Memory B cell (primary cell): ENCODE measurements at regions not wholly inside any gene's neighbourhood (a gene's known extent, or its start where the extent isn't known, plus 50 kb on each side); places are given as distances from the start of the nearest gene placed in this dataset.

Experiments used
- ATAC-seq: fragments of 150-1000 bp; cut with Tn5 transposase; 2 replicates; pipeline ENCODE4 v1.10.0; 2021; ENCODE audit warnings: low read depth, mild to moderate bottlenecking, moderate library complexity
- DNase-seq, 2 donors: peaks; one replicate each; pipeline ENCODE4 v3.0.0; 2022; ENCODE audit warnings: low spot score in 2 of 2
- H3K27ac Mint-ChIP-seq: one replicate; pipeline ENCODE4 v1.8.0; 2022; ENCODE audit warnings: mild to moderate bottlenecking, moderate library complexity, mixed read lengths
- H3K27me3 Mint-ChIP-seq: one replicate; pipeline ENCODE4 v1.8.0; 2022; ENCODE audit warnings: mixed read lengths
- H3K36me3 Mint-ChIP-seq: one replicate; pipeline ENCODE4 v1.8.0; 2022; ENCODE audit warnings: mild to moderate bottlenecking, mixed read lengths
- H3K4me1 Mint-ChIP-seq: one replicate; pipeline ENCODE4 v1.8.0; 2022; ENCODE audit warnings: mixed read lengths
- H3K4me3 Mint-ChIP-seq: one replicate; pipeline ENCODE4 v1.8.0; 2022; ENCODE audit warnings: mild to moderate bottlenecking, moderate library complexity, mixed read lengths
- H3K9me3 Mint-ChIP-seq: one replicate; pipeline ENCODE4 v1.8.0; 2022; ENCODE audit warnings: mixed read lengths

DNA sequence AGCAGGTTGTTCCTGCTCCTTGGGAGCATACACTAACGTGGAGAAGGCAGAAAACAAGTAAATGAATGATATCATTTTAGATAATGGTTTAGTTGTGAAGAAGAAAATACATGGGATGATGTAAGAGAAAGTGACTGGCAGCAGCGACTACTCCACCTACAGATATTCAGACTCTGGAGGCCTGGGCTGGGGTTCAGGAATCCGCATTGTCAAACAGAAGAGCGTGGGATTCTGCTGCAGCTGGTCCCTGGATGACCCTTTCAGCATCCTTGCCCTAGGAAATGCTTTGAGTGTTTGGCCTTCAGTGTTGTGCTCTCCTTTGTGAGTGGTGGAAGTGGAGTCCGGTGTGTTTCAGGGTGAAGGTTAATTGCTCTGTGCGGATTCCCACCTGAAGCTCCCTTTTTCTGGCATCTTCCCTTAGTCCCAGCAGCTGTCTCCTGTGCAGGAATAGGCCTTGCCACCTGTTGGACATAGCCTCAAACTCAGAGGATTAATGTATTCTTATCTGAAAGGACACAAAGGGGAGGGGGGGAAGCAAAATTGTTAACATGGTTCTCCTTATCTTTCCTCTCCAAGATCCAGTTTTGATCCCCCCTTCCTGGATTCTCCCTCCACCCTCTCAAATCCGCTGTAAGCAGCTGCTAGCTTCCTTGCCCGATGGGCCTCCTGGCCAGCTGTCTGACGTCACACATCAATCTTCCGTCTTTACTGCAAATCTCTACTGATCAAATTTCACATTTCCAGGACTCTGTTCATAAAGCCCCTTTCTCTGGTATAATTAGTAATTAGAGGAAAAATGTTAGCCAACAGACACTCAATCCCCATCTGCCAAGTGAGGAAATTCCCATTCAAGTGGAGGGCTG, 68.3 kb upstream of the SPAG17 start:
- ATAC-seq, result no peak
- H3K4me1 Mint-ChIP-seq, result no peaks in the 10 kb centered on the region

DNA sequence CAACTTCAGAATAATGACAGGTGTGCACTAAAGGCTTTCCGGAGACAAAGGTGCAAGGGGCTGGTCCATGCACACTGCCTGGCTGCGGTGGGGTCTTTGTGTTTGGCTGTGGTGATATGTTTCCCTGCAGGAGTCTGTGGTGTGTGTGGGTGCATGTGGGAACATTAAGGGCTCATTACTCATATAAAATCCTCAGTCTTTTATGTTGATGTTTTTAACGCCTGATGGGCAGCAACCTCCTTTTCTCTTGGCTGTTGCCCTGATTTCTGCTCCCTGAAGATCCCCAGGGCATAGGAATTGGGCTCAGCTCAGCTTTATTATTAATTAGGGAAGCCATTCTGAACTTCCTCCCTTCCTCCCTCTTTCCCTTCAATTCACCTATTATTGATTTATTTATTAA, 67.6 kb upstream of the SPAG17 start:
- H3K36me3 Mint-ChIP-seq, result no peaks in the 10 kb centered on the region
- DNase-seq (no peak), ATAC-seq (no peak)
- H3K4me1 Mint-ChIP-seq, result no peaks in the 10 kb centered on the region
- peaks cover 2% of the 10 kb centered on the region for H3K27me3 Mint-ChIP-seq
- no peak overlapping the region for H3K4me3 Mint-ChIP-seq
- H3K9me3 Mint-ChIP-seq, result no peaks in the 10 kb centered on the region
- H3K27ac Mint-ChIP-seq, result no peak overlapping the region

More for the DNA sequence above, 68.3 kb upstream of the SPAG17 start:
- Mint-ChIP-seq H3K27me3 (peaks cover 2% of the 10 kb centered on the region), H3K27ac (no peak overlapping the region), H3K9me3 (no peaks in the 10 kb centered on the region), H3K36me3 (no peaks in the 10 kb centered on the region), H3K4me3 (no peak overlapping the region)
- no peak for DNase-seq

DNA sequence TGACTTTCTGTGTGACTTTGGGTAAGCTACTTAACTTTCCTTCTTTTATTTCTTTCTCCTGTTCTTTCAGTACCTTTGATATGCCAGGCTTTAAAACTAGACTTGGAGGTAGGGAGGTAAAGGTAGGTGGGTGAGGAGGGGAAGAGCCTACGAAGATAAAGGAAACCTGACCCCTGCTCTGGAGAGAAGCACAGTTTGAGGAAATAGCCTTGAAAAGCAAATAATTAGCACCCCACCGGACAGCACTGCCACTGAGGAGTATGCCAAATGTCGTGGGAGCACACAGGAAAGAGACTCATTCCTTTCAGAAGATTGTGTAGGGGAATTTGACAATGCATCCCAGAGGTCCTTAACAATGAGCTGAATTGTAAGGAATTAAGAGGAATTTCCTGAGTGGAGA, 65.2 kb upstream of the SPAG17 start:
- Mint-ChIP-seq H3K9me3 (peaks cover 2% of the 10 kb centered on the region), H3K36me3 (no peaks in the 10 kb centered on the region), H3K27ac (no peak overlapping the region), H3K4me3 (no peak overlapping the region), H3K27me3 (peaks cover 4% of the 10 kb centered on the region), H3K4me1 (no peaks in the 10 kb centered on the region)
- DNase-seq (no peak), ATAC-seq (no peak)

DNA sequence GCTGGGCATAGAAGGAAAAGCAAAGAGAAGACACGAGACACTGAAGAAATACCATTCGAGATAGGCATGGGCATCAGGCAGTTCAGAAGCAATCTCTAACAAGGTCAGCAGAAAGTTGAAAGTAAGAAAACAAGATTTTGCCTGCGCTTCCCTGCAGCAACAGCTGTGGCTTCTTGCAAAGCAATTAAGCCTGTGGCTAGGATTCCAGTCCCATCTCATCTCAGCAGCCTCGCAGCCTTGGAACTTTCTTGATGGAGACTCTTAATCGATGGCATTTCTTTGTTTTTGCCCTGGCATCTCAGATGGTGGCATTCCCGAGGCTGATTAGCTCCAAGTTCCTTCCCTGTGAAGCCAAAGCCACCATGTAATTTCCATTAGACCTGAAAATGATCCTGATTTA, 64.6 kb upstream of the SPAG17 start:
- no peaks in the 10 kb centered on the region for H3K4me1 Mint-ChIP-seq
- DNase-seq (no peak), ATAC-seq (no peak)
- H3K9me3 Mint-ChIP-seq, result peaks cover 5% of the 10 kb centered on the region
- H3K36me3 Mint-ChIP-seq, result no peaks in the 10 kb centered on the region
- H3K4me3 Mint-ChIP-seq, result no peak overlapping the region
- peaks cover 8% of the 10 kb centered on the region for H3K27me3 Mint-ChIP-seq
- no peak overlapping the region for H3K27ac Mint-ChIP-seq

DNA sequence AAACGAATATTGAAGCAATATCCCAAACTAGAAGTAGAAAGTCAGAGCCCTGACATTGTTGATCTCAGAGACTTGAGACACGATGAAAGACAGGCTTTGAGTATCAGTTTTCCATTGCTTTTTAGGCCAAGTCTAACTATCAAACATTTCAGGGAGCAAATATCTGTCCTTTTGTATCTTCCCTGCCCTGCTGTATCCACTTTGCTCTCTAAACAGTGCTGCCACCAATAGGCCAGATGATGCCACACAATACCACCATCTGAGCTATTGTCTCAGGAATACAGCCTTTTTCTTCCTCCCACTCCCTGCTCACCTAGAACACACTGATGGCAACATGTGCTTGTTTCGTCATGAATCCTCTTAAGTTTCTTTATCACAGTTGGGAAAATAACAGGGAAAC, 62.6 kb upstream of the SPAG17 start:
- Mint-ChIP-seq H3K27me3 (peaks cover 7% of the 10 kb centered on the region), H3K4me1 (no peaks in the 10 kb centered on the region), H3K9me3 (peaks cover 5% of the 10 kb centered on the region), H3K4me3 (no peak overlapping the region), H3K27ac (no peak overlapping the region), H3K36me3 (no peaks in the 10 kb centered on the region)
- DNase-seq (no peak), ATAC-seq (no peak)

DNA sequence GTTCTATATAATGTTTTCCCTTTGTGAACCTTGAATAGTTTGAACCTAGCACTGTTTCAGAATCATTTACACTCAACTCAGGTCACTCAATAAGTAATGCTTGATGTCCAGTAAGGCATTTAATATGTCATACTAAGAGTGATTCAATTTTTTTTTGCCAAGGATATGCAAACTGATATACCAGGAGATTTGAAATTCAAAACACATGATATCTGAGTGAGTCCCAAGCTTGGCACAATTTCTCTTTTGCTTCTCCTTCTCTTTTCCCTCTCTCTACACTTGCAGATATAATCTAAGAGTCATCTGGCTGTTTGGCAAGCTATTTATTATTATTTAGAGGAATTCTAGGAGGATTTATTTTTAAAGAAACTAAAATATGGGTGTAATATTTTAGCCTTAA, 61.6 kb upstream of the SPAG17 start:
- no peak overlapping the region for H3K27ac Mint-ChIP-seq
- ATAC-seq (no peak), DNase-seq (no peak)
- peaks cover 7% of the 10 kb centered on the region for H3K27me3 Mint-ChIP-seq
- no peaks in the 10 kb centered on the region for H3K4me1 Mint-ChIP-seq
- H3K4me3 Mint-ChIP-seq, result no peak overlapping the region
- peaks cover 5% of the 10 kb centered on the region for H3K9me3 Mint-ChIP-seq
- H3K36me3 Mint-ChIP-seq, result no peaks in the 10 kb centered on the region

DNA sequence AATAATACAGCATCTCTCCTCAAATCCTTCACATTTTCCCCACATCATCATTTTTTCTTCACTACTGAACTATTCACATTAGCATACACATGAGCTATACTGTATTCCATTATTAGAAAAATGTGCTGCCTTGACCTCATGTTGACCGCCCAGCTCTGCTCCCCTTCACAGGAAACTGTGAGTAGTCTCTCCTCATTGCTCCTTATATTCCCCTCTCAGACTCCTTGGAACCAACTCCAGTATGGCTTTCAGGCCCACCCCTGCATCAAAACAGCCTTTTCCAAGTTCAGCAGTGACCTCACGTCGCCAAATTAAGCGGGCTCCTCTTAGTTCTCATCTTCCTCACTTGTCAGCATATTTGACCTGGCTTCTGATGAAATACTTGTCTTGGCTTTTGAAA, 59.2 kb upstream of the SPAG17 start:
- DNase-seq (no peak), ATAC-seq (no peak)
- Mint-ChIP-seq H3K9me3 (peaks cover 11% of the 10 kb centered on the region), H3K27ac (no peak overlapping the region), H3K4me1 (no peaks in the 10 kb centered on the region), H3K36me3 (no peaks in the 10 kb centered on the region), H3K27me3 (peaks cover 7% of the 10 kb centered on the region), H3K4me3 (no peak overlapping the region)

DNA sequence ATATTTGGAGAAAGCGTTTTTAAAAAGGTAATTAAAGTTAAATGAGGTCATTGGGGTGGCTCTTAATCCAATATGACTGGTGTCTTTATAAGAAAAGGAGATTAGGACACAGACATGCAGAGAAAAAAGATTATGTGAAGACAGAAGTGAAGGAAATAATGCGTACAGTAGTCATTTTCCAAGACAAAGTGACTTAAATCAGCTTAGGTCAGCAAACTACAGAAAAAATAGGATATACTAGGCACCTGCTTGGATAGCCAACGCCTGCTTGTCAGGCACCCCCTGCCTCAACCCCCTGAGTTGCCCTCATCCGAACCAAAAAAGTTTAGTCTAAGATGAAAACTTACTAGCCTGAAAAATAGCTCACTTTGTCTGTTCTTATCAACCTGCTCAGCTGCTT, 58.2 kb upstream of the SPAG17 start:
- no peaks in the 10 kb centered on the region for H3K36me3 Mint-ChIP-seq
- no peak overlapping the region for H3K27ac Mint-ChIP-seq
- no peaks in the 10 kb centered on the region for H3K4me1 Mint-ChIP-seq
- ATAC-seq (no peak), DNase-seq (no peak)
- no peak overlapping the region for H3K4me3 Mint-ChIP-seq
- H3K9me3 Mint-ChIP-seq, result peaks cover 12% of the 10 kb centered on the region
- peaks cover 7% of the 10 kb centered on the region for H3K27me3 Mint-ChIP-seq
